K562 (cell line): ENCODE measurements at regions not wholly inside any gene's neighbourhood (a gene's known extent, or its start where the extent isn't known, plus 50 kb on each side); places are given as distances from the start of the nearest gene placed in this dataset.

Source experiments
- ATAC-seq: fragments of 200-7000 bp; cut with Tn5 transposase; 3 replicates; pipeline ENCODE4 v1.9.1; 2020; ENCODE audit warnings: moderate library complexity
- BruUV-seq: library from RNA; stranded (reverse); fragments of 400-500 nt; replicated peaks from 2 replicates; lab custom pipeline; 2021; lab: Mats Ljungman, UMichigan
- CTCF ChIA-PET: fragments of 300-600 bp; formaldehyde crosslinking; extraction: SDS; loops from one replicate; lab custom pipeline; 2021; ENCODE audit warnings: low intra/inter-chr PET ratio; lab: Yijun Ruan, JAX
- POLR2A ChIA-PET: fragments of 300-600, 350-650 bp; sonication (Branson Sonifier 250); formaldehyde crosslinking; extraction: SDS; loops from one replicate; lab custom pipeline; 2021; ENCODE audit warnings: antibody characterized with exemption, inconsistent platforms; lab: Yijun Ruan, JAX
- DNase-seq, 4 experiments: peaks; one replicate each; pipeline versions ENCODE4 v3.0.0 to v3.0.0-alpha.2; 2011 to 2018; ENCODE audit warnings: low spot score in 3 of 4, mixed read lengths in 3 of 4; ENCODE audit errors: extremely low read depth in 1 of 4
- FAIRE-seq: peaks from 2 replicates; lab custom pipeline; 2011; peaks lifted over from hg19 to GRCh38; lab: Jason Lieb, UNC
- H2AFZ ChIP-seq: 2 replicates; pipeline ENCODE4 v1.6.0; 2011; ENCODE audit warnings: low read depth, low read length, control low read depth, inconsistent platforms
- H3K27ac ChIP-seq: fragments of 200-600 bp; 3 replicates; pipeline ENCODE4 v1.8.0; 2011; ENCODE audit warnings: low read depth, mild to moderate bottlenecking, control low read depth, inconsistent platforms, low read length, moderate library complexity, mixed read lengths; ENCODE audit errors: extremely low read depth
- H3K27me3 ChIP-seq, 2 experiments: fragments of 300-600 bp in 1 of 2; 2 replicates in 1 of 2; 3 replicates in 1 of 2; pipeline versions ENCODE4 v1.6.0 to v1.8.0; 2011; ENCODE audit warnings: inconsistent platforms in 2 of 2, low read length in 2 of 2, mild to moderate bottlenecking in 1 of 2, mixed read lengths in 1 of 2, moderate library complexity in 1 of 2; ENCODE audit not compliant: control insufficient read depth in 2 of 2, insufficient read depth in 2 of 2
- H3K36me3 ChIP-seq: fragments of 300-600 bp; 3 replicates; pipeline ENCODE4 v1.8.0; 2011; ENCODE audit warnings: mild to moderate bottlenecking, low read length, inconsistent platforms; ENCODE audit not compliant: control insufficient read depth, insufficient read depth
- H3K4me1 ChIP-seq, 2 experiments: fragments of 200-600 bp in 1 of 2; replicated peaks in 1 of 2; 2 replicates in 1 of 2; 3 replicates in 1 of 2; pipeline versions ENCODE4 v1.5.1 to v1.8.0; 2011; ENCODE audit warnings: inconsistent platforms in 2 of 2, low read length in 2 of 2, mild to moderate bottlenecking in 1 of 2, mixed read lengths in 1 of 2, moderate library complexity in 1 of 2; ENCODE audit not compliant: control insufficient read depth in 2 of 2, insufficient read depth in 2 of 2
- H3K4me2 ChIP-seq: 2 replicates; pipeline ENCODE4 v1.6.1; 2011; ENCODE audit warnings: low read length, control low read depth, inconsistent platforms, mixed read lengths; ENCODE audit not compliant: insufficient read depth
- H3K4me3 ChIP-seq: fragments of 200-600 bp; sonication (generic), shearing (Covaris generic); 2 replicates; pipeline ENCODE4 v1.5.1; 2016; ENCODE audit warnings: control low read depth, inconsistent platforms
- H3K79me2 ChIP-seq: fragments of 200-600 bp; 3 replicates; pipeline ENCODE4 v1.8.0; 2011; ENCODE audit warnings: low read length, inconsistent platforms; ENCODE audit not compliant: control insufficient read depth, insufficient read depth
- H3K9ac ChIP-seq, 2 experiments: 2 replicates each; pipeline versions ENCODE4 v1.6.0 to v1.6.1; 2011; ENCODE audit warnings: low read depth in 2 of 2, low read length in 2 of 2, control low read depth in 1 of 2, inconsistent platforms in 1 of 2, mild to moderate bottlenecking in 1 of 2, mixed read lengths in 1 of 2; ENCODE audit not compliant: insufficient read depth in 1 of 2
- H3K9me1 ChIP-seq: one replicate; pipeline ENCODE4 v1.6.0; 2011; ENCODE audit warnings: inconsistent platforms, mild to moderate bottlenecking, low read length, moderate library complexity; ENCODE audit not compliant: control insufficient read depth, insufficient read depth
- H3K9me3 ChIP-seq: replicated peaks from 2 replicates; pipeline ENCODE4 v1.5.1; 2011; ENCODE audit warnings: low read depth, low read length, inconsistent platforms; ENCODE audit not compliant: control insufficient read depth, insufficient read depth
- H4K20me1 ChIP-seq: replicated peaks from 2 replicates; pipeline ENCODE4 v1.6.1; 2011; ENCODE audit warnings: low read length, inconsistent platforms, mixed read lengths; ENCODE audit not compliant: control insufficient read depth, insufficient read depth
- GABPA ChIP-seq: fragments of 200-800 bp; sonication (Bioruptor generic); conservative IDR thresholded peaks from 2 replicates; pipeline ENCODE4 v1.6.1; 2016; ENCODE audit warnings: low read depth, missing genetic modification characterization, missing compliant biosample characterization
- MYC ChIP-seq, 2 experiments: fragments of 250-450 bp in 1 of 2; sonication (Bioruptor Pico) in 1 of 2; IDR thresholded peaks; 2 replicates each; pipeline versions ENCODE4 v1.5.1 to v1.6.1; 2012 to 2021; ENCODE audit warnings: low read depth in 2 of 2, borderline replicate concordance in 1 of 2, improper control_type of control experiment in 1 of 2, low read length in 1 of 2, mild to moderate bottlenecking in 1 of 2, moderate library complexity in 1 of 2
- NR4A1 ChIP-seq, 2 experiments: fragments of 250-450 bp in 1 of 2; fragments of 450-650 bp in 1 of 2; sonication (Bioruptor Pico) in 1 of 2; IDR thresholded peaks; 2 replicates each; pipeline versions ENCODE4 v1.4.0 to v1.6.1; 2016 to 2020; ENCODE audit warnings: mild to moderate bottlenecking in 2 of 2, missing compliant biosample characterization in 1 of 2, missing genetic modification characterization in 1 of 2, moderate library complexity in 1 of 2
- POLR2G ChIP-seq: fragments of 200-400 bp; formaldehyde crosslinking; IDR thresholded peaks from 2 replicates; pipeline ENCODE4 v1.6.1; 2017; ENCODE audit warnings: low read depth, mild to moderate bottlenecking, antibody characterized with exemption, low read length, moderate library complexity
- RAD21 ChIP-seq, 2 experiments: fragments of 250-450 bp in 1 of 2; fragments of 450-650 bp in 1 of 2; sonication (Bioruptor Pico) in 1 of 2; formaldehyde crosslinking in 1 of 2; IDR thresholded peaks in 1 of 2; conservative IDR thresholded peaks in 1 of 2; 2 replicates each; pipeline versions ENCODE4 v1.4.0 to v1.8.0; 2020 to 2022; ENCODE audit warnings: mild to moderate bottlenecking in 2 of 2, moderate library complexity in 1 of 2
- SMARCA4 ChIP-seq: fragments of 450-650 bp; IDR thresholded peaks from 2 replicates; pipeline ENCODE4 v1.6.1; 2016
- WHSC1 ChIP-seq: IDR thresholded peaks from one replicate; pipeline ENCODE4 v1.6.1; 2012; ENCODE audit warnings: low read length, control low read depth, inconsistent platforms
- ZFP36 ChIP-seq: fragments of 150-350 bp; IDR thresholded peaks from 2 replicates; pipeline ENCODE4 v1.6.1; 2018; ENCODE audit warnings: low read length, low read depth; ENCODE audit not compliant: partially characterized antibody
- ZFX ChIP-seq: sonication (generic); formaldehyde crosslinking; IDR thresholded peaks from 2 replicates; pipeline ENCODE4 v1.8.0; 2022; ENCODE audit warnings: mild to moderate bottlenecking, missing genetic modification reagents, moderate library complexity
- ZSCAN29 ChIP-seq: fragments of 450-650 bp; IDR thresholded peaks from 2 replicates; pipeline ENCODE4 v1.6.1; 2017
- WGBS: fragments of 100-300 bp; shearing (Covaris generic); methylation state at CpG from one replicate; pipeline ENCODE4 v1.1.6; 2016; ENCODE audit warnings: low coverage, mixed read lengths; ENCODE audit not compliant: insufficient coverage; ENCODE audit errors: missing lambda C conversion rate; 5-methylcytosine and 5-hydroxymethylcytosine counted together
- in situ Hi-C: fragments of 300-500 bp; cut with MboI; formaldehyde crosslinking; loops from 4 replicates; pipeline ENCODE4 v1.15.0; 2018; ENCODE audit warnings: inconsistent platforms, mixed read lengths
- intact Hi-C: fragments of 100-400 bp; cut with micrococcal nuclease; formaldehyde crosslinking; loops from 2 replicates; pipeline ENCODE4 v1.14.2; 2022
- TF ChIP-seq, protein P1 (sequence below), 2 experiments: IDR thresholded peaks; 2 replicates each; pipeline ENCODE4 v1.6.1; 2011; ENCODE audit warnings: borderline replicate concordance in 1 of 2, control low read depth in 1 of 2, low read depth in 1 of 2, low read length in 1 of 2, mild to moderate bottlenecking in 1 of 2, mixed read lengths in 1 of 2, moderate library complexity in 1 of 2; ENCODE audit not compliant: insufficient read depth in 1 of 2, insufficient read length in 1 of 2, poor library complexity in 1 of 2, severe bottlenecking in 1 of 2; ENCODE audit errors: extremely low read depth in 1 of 2
- TF ChIP-seq, protein P2 (sequence below), 3 experiments: fragments of 200-800 bp in 1 of 3; sonication (Bioruptor generic) in 1 of 3; sonication (generic) in 1 of 3; formaldehyde crosslinking in 1 of 3; IDR thresholded peaks; 2 replicates each; pipeline versions ENCODE4 v1.6.1 to v1.8.0; 2016 to 2022; ENCODE audit warnings: mild to moderate bottlenecking in 2 of 3, missing compliant biosample characterization in 2 of 3, missing genetic modification characterization in 2 of 3, missing genetic modification reagents in 1 of 3

DNA sequence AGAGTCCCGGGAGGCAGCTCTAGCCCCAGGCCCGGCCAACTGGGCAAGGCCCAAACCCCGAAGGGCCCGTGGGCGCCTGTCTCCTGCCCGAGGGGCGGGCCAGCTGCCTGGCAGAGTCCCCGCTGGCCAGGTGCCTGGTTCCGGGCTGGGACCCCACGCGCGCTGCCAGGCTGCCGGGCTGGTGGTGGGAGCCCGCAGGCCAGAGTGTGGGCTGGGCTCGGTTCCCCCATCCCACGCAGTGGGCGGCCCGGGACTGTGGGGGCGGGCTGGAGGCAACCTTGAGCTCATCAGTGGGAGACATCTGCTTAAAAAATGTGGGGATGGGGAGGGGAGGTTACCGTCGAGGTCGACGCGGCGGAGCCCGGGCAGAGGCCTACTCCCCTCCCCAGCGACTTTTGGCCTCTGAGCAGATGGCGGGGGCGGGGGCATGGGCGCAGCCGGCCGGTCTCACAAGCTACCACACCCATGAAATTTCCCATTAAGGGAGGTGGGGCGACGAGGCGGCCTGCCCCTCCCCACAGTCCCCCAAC is 176.4 kb upstream of the GSE1 start (continued):
- TF ChIP-seq NR4A1 (CRISPR knock-in tag; IDR thresholded peaks at IDR 0.05) (0 out of 2 replicates have a peak, but pooled peaks have one; percentile 47), NR4A1 (tag; IDR thresholded peaks at IDR 0.05) (no peak), GABPA (tag) (no peak)
- TF ChIP-seq, protein P1, sequence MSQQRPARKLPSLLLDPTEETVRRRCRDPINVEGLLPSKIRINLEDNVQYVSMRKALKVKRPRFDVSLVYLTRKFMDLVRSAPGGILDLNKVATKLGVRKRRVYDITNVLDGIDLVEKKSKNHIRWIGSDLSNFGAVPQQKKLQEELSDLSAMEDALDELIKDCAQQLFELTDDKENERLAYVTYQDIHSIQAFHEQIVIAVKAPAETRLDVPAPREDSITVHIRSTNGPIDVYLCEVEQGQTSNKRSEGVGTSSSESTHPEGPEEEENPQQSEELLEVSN (IDR thresholded peaks at IDR 0.05; ENCODE audit: borderline replicate concordance in 1 of 2, extremely low read depth in 1 of 2, insufficient read depth in 1 of 2, insufficient read length in 1 of 2, low read depth in 1 of 2, low read length in 1 of 2, poor library complexity in 1 of 2, severe bottlenecking in 1 of 2): peak; percentile 28 to 53

DNA sequence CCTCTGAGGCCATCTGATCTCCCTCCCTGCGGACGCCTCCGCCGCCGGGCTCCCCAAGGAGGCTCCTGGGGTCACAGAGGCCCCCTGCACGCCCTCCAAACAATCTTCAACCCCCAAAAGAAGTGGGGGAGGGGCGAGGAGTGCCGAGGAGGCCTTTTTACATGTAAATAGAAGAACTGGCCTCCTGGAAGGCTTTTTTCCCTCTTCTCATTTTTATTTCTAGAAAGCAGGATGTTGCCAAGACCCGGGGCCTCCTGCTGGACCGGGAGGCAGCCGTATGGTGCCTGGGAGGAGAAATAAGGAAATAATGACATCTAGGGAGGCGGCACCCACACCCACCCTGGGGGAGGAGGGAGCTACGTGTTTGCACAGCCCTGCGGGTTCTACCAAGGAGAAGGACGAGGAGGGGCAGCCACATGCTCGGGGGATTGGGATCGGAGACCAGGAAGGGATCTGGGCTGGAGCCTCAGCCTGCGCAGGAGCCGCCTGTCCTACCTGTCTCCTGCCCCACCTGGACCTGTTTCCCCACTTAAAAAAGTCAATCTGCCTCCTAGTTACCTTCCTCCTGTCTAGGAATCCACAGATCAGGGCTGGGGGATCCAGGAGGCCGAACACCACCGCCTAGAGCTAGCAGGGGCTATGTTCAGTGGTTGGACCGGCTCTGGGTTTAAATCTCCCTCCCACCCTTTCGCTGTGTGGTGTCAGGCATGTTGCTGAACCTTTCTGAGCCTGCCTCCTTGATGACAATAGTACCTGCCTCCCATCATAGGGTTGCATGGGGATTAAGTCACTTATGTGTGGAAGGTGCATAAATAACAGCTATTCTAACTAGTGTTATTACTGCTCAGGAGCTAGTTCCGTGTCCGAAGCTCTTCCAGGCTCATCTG is 175.7 kb upstream of the GSE1 start:
- Histone ChIP-seq H3K9ac (peak overlapping the region; percentile 60 to 89), H3K4me3 (peak overlapping the region; percentile 7; the same call in 1 of the 2 replicates), H3K36me3 (no peaks in the 10 kb centered on the region), H3K27me3 (no peaks in the 10 kb centered on the region), H2AFZ (peak overlapping the region; percentile 58), H3K4me2 (peak overlapping the region; percentile 66), H3K4me1 (peaks cover 26 to 57% of the 10 kb centered on the region in 2 experiments), H3K27ac (peak overlapping the region; percentile 72), H3K79me2 (peaks cover 8% of the 10 kb centered on the region; the same call in 2 of the 3 replicates), H3K9me3 (no peaks in the 10 kb centered on the region), H3K9me1 (no peaks in the 10 kb centered on the region), H4K20me1 (no peaks in the 10 kb centered on the region)
- no TSS peak for BruUV-seq
- CTCF ChIA-PET: interaction anchor here (0.6 kb wide), 2 partner anchors 103 to 120 kb away, joined by 3 read pairs; no protein-coding TSS in a partner anchor
- POLR2A ChIA-PET: interaction anchor here (0.7 to 1.9 kb wide), 11 partner anchors 9 to 244 kb away, joined by 3 to 7 read pairs (median 3); no protein-coding TSS in a partner anchor
- WGBS: 35% methylated on average over 22 of the region's 25 CpGs
- ATAC-seq (peak; percentile 58), FAIRE-seq (no peak), DNase-seq (peak; percentile 73 to 86 (median 80))
- intact Hi-C loops (no loop called here), in situ Hi-C loops (loop anchor here (5.0 kb wide), 1 partner anchor 335 kb away; no protein-coding TSS in a partner anchor)
- TF ChIP-seq POLR2G: peak; percentile 28
- no peak for TF ChIP-seq ZSCAN29
- TF ChIP-seq WHSC1: no peak
- peak in 1 of 2 experiments; percentile 10; a peak in 1 of 4 replicates for TF ChIP-seq RAD21 (CRISPR knock-in tag; conservative IDR thresholded peaks at IDR 0.05 in 1 of 2, IDR thresholded peaks at IDR 0.05 in 1 of 2)
- peak; percentile 72 for TF ChIP-seq ZFP36
- TF ChIP-seq SMARCA4: 0 out of 2 replicates have a peak, but pooled peaks have one; percentile 25
- no peak for TF ChIP-seq MYC (IDR thresholded peaks at IDR 0.05; ENCODE audit: low read depth, low read length)
- TF ChIP-seq MYC (CRISPR knock-in tag; IDR thresholded peaks at IDR 0.05; ENCODE audit: borderline replicate concordance, low read depth): no peak
- TF ChIP-seq ZFX (CRISPR knock-in tag): peak; percentile 62
- TF ChIP-seq GABPA (tag): no peak
- TF ChIP-seq, protein P2, sequence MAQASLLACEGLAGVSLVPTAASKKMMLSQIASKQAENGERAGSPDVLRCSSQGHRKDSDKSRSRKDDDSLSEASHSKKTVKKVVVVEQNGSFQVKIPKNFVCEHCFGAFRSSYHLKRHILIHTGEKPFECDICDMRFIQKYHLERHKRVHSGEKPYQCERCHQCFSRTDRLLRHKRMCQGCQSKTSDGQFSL (CRISPR knock-in tag; IDR thresholded peaks at IDR 0.05): peak; percentile 33; the same call in 1 of the 2 replicates
- TF ChIP-seq, protein P2 (tag; IDR thresholded peaks at IDR 0.05): no peak
